A673 (cell line): ENCODE measurements at regions not wholly inside any gene's neighbourhood (a gene's known extent, or its start where the extent isn't known, plus 50 kb on each side); places are given as distances from the start of the nearest gene placed in this dataset.

ENCODE experiments used
- BruUV-seq: library from RNA; stranded (reverse); fragments of 400-500 nt; replicated peaks from 2 replicates; lab custom pipeline; 2021; lab: Mats Ljungman, UMichigan
- CTCF ChIA-PET: fragments of 300-600 bp; sonication (Branson Sonifier 250); formaldehyde crosslinking; loops from one replicate; lab custom pipeline; 2022; ENCODE audit warnings: antibody characterized with exemption; lab: Charles Lee
- POLR2A ChIA-PET: fragments of 300-600 bp; sonication (Branson Sonifier 250); formaldehyde crosslinking; loops from one replicate; lab custom pipeline; 2022; ENCODE audit warnings: antibody characterized with exemption; ENCODE audit not compliant: low non-redundant PET; lab: Charles Lee
- DNase-seq: peaks from one replicate; pipeline ENCODE4 v3.0.0-alpha.2; 2015; ENCODE audit warnings: low spot score
- H3K27ac ChIP-seq: fragments of 200-600 bp; sonication (generic); 2 replicates; pipeline ENCODE4 v1.5.1; 2016; ENCODE audit warnings: mixed run types, low read depth, mild to moderate bottlenecking, mixed read lengths, antibody characterized with exemption, low read length; ENCODE audit not compliant: poor library complexity, severe bottlenecking
- H3K27me3 ChIP-seq: fragments of 200-600 bp; sonication (generic); replicated peaks from 2 replicates; pipeline ENCODE4 v1.6.1; 2017; ENCODE audit warnings: mixed run types, low read depth, mild to moderate bottlenecking, mixed read lengths, antibody characterized with exemption, low read length; ENCODE audit not compliant: insufficient read depth, poor library complexity
- H3K36me3 ChIP-seq: fragments of 200-600 bp; sonication (generic); 2 replicates; pipeline ENCODE4 v1.6.1; 2016; ENCODE audit warnings: mixed run types, mild to moderate bottlenecking, mixed read lengths, antibody characterized with exemption, low read length; ENCODE audit not compliant: insufficient read depth, poor library complexity, severe bottlenecking
- H3K4me1 ChIP-seq: fragments of 200-600 bp; sonication (generic); 2 replicates; pipeline ENCODE4 v1.6.1; 2017; ENCODE audit warnings: mixed run types, mild to moderate bottlenecking, mixed read lengths, antibody characterized with exemption, low read length; ENCODE audit not compliant: insufficient read depth, poor library complexity, severe bottlenecking
- H3K4me3 ChIP-seq: fragments of 200-600 bp; sonication (generic); 2 replicates; pipeline ENCODE4 v1.5.1; 2016; ENCODE audit warnings: low read depth, mixed run types, mild to moderate bottlenecking, mixed read lengths, low read length; ENCODE audit not compliant: poor library complexity, severe bottlenecking
- H3K9me3 ChIP-seq: fragments of 200-600 bp; sonication (generic); 2 replicates; pipeline ENCODE4 v1.6.1; 2016; ENCODE audit warnings: mixed run types, low read depth, mild to moderate bottlenecking, mixed read lengths, antibody characterized with exemption, low read length; ENCODE audit not compliant: poor library complexity, severe bottlenecking
- EZH2 ChIP-seq: fragments of 200-600 bp; sonication (generic); IDR thresholded peaks from 2 replicates; pipeline ENCODE4 v1.6.1; 2017; ENCODE audit warnings: borderline replicate concordance, low read depth, mild to moderate bottlenecking, mixed read lengths, antibody characterized with exemption, low read length; ENCODE audit not compliant: poor library complexity, severe bottlenecking
- intact Hi-C: fragments of 100-400 bp; cut with micrococcal nuclease; formaldehyde crosslinking; loops from one replicate; pipeline ENCODE4 v1.10.0; 2022; ENCODE audit not compliant: unreplicated experiment
- TF ChIP-seq, protein P1 (sequence below): fragments of 300-800, 200-600 bp; sonication (generic); conservative IDR thresholded peaks from 2 replicates; pipeline ENCODE4 v1.5.1; 2017; ENCODE audit warnings: low read depth, mild to moderate bottlenecking, antibody characterized with exemption, low read length, moderate library complexity, mixed read lengths

- H3K4me3 ChIP-seq, result no peak overlapping the region
- POLR2A ChIA-PET, result interaction anchor here (0.6 kb wide), 1 partner anchor 19 kb away, joined by 3 read pairs; no protein-coding TSS in a partner anchor
- no peak overlapping the region for H3K27ac ChIP-seq
- H3K4me1 ChIP-seq, result no peaks in the 10 kb centered on the region
- BruUV-seq, result no TSS peak
- H3K27me3 ChIP-seq, result no peaks in the 10 kb centered on the region
- TF ChIP-seq, protein P1, sequence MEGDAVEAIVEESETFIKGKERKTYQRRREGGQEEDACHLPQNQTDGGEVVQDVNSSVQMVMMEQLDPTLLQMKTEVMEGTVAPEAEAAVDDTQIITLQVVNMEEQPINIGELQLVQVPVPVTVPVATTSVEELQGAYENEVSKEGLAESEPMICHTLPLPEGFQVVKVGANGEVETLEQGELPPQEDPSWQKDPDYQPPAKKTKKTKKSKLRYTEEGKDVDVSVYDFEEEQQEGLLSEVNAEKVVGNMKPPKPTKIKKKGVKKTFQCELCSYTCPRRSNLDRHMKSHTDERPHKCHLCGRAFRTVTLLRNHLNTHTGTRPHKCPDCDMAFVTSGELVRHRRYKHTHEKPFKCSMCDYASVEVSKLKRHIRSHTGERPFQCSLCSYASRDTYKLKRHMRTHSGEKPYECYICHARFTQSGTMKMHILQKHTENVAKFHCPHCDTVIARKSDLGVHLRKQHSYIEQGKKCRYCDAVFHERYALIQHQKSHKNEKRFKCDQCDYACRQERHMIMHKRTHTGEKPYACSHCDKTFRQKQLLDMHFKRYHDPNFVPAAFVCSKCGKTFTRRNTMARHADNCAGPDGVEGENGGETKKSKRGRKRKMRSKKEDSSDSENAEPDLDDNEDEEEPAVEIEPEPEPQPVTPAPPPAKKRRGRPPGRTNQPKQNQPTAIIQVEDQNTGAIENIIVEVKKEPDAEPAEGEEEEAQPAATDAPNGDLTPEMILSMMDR, result no peak
- TF ChIP-seq EZH2, result no peak
- H3K36me3 ChIP-seq, result no peaks in the 10 kb centered on the region
- intact Hi-C loops, result no loop called here
- no peaks in the 10 kb centered on the region for H3K9me3 ChIP-seq
- DNase-seq, result no peak
- CTCF ChIA-PET, result no interaction called here
These were observed 91.1 kb upstream of the FUT8 start for GRCh38 chr14:65321370-65321875.

DNA sequence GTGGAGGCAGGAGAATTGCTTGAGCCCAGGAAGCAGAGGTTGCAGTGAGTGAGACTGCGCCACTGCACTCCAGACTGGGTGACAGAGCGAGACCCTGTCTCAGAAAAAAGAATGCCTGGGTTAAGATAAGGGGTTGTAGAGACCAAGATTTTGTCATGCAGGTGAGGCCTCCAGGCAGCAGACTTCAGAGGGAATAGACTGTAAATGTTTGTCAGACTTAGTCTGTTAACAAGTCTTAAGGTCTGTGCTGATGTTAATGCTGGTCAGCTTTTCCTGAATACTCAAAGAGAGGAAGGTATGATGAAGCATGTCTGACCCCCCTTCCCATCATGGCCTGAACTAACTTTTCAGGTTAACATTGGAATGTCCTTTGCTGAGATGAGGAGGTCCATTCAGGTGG is 83.0 kb upstream of the FUT8 start:
- DNase-seq, result no peak
- ChIA-PET POLR2A (no interaction called here), CTCF (no interaction called here)
- H3K4me1 ChIP-seq, result no peaks in the 10 kb centered on the region
- H3K4me3 ChIP-seq, result no peak overlapping the region
- H3K9me3 ChIP-seq, result no peaks in the 10 kb centered on the region
- intact Hi-C loops, result no loop called here
- BruUV-seq, result no TSS peak
- H3K27ac ChIP-seq, result no peak overlapping the region
- TF ChIP-seq, protein P1, result no peak
- TF ChIP-seq EZH2, result no peak
- no peaks in the 10 kb centered on the region for H3K27me3 ChIP-seq
- H3K36me3 ChIP-seq, result no peaks in the 10 kb centered on the region

GRCh38 chr14:65329911-65330310 is 82.6 kb upstream of the FUT8 start:
- POLR2A ChIA-PET, result no interaction called here
- TF ChIP-seq EZH2, result no peak
- TF ChIP-seq, protein P1, result no peak
- intact Hi-C loops, result no loop called here
- DNase-seq, result no peak
- H3K9me3 ChIP-seq, result no peaks in the 10 kb centered on the region
- BruUV-seq, result no TSS peak
- H3K36me3 ChIP-seq, result no peaks in the 10 kb centered on the region
- H3K27me3 ChIP-seq, result no peaks in the 10 kb centered on the region
- CTCF ChIA-PET, result no interaction called here
- H3K4me3 ChIP-seq, result no peak overlapping the region
- no peak overlapping the region for H3K27ac ChIP-seq
- H3K4me1 ChIP-seq, result no peaks in the 10 kb centered on the region
